ENCODE measurements at regions not wholly inside any gene's neighbourhood (a gene's known extent, or its start where the extent isn't known, plus 50 kb on each side); places are given as distances from the start of the nearest gene placed in this dataset.

DNA sequence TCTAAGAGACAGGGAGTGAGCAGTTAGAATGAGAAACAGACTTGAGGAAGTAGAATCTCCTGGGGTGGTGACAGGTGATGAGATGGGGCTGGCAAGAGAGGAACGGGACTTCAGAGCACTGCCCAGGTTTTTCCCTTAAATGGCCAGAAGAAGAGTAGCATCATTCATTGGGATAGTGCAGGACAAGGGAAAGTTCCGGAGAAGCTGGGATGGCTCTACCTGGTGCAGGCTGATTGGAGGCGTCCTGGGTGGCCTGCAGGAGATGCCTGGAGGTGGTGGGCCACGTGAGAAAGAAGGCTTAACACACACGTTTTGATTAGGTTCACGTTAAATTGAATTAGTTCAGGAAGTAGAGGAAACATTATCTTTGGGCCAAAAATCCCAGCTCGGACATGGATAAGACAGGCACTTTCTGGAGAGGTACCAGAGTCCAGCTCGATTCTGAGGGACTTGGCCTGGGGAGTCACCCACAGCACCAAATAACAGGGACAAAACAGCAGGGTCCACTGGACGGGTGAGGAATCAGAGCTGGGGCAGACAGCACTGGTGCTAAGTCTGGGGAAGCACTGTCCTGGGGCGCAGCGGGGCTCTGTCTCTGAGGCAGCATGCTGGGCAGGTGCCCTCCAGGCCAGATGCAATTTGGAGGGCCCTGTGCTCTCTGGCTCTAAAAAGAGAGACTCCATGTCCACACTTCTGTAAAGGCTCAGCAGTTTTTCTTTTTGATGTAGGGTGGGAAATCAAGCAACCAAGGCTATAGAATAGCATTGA lies 512.3 kb upstream of the RAB6C start:
- no peaks in the 10 kb centered on the region for H3K4me1 ChIP-seq
- Mint-ChIP-seq H3K9me3 (peaks cover 3% of the 10 kb centered on the region), H3K4me1 (peaks cover 5% of the 10 kb centered on the region), H3K36me3 (no peaks in the 10 kb centered on the region), H3K27me3 (ENCODE audit: insufficient read depth, low read depth) (peaks cover 3% of the 10 kb centered on the region), H3K27ac (no peak overlapping the region), H3K4me3 (no peak overlapping the region)
- H4K20me1 ChIP-seq (ENCODE audit: low read depth), result no peaks in the 10 kb centered on the region
- H3K4me2 ChIP-seq, result no peak overlapping the region
- no peak for TF ChIP-seq CTCF (IDR thresholded peaks at IDR 0.05)
- TF ChIP-seq EZH2 (IDR thresholded peaks at IDR 0.05), result no peak
- no peak for TF ChIP-seq EZH2phosphoT487 (IDR thresholded peaks at IDR 0.05)
- H3K4me3 ChIP-seq, result no peak overlapping the region
- H3K36me3 ChIP-seq, result no peaks in the 10 kb centered on the region
- H3K9me3 ChIP-seq (ENCODE audit: low read depth), result no peaks in the 10 kb centered on the region
- H3K27ac ChIP-seq, result no peak overlapping the region
- H2AFZ ChIP-seq (replicated peaks), result no peak overlapping the region
- no peaks in the 10 kb centered on the region for H3F3A ChIP-seq (ENCODE audit: low read depth)
- H3K9ac ChIP-seq, result no peak overlapping the region
- H3K27me3 ChIP-seq, result no peaks in the 10 kb centered on the region
- no peak for DNase-seq (ENCODE audit: low spot score)
- no peaks in the 10 kb centered on the region for H3K79me2 ChIP-seq (ENCODE audit: low read depth)

- Histone ChIP-seq H2AFZ (replicated peaks) (no peak overlapping the region), H3F3A (ENCODE audit: low read depth) (no peaks in the 10 kb centered on the region), H3K4me2 (no peak overlapping the region), H3K4me3 (no peak overlapping the region), H3K36me3 (no peaks in the 10 kb centered on the region), H3K9ac (no peak overlapping the region), H3K4me1 (no peaks in the 10 kb centered on the region), H3K27me3 (no peaks in the 10 kb centered on the region), H4K20me1 (ENCODE audit: low read depth) (no peaks in the 10 kb centered on the region), H3K27ac (no peak overlapping the region), H3K79me2 (ENCODE audit: low read depth) (no peaks in the 10 kb centered on the region), H3K9me3 (ENCODE audit: low read depth) (no peaks in the 10 kb centered on the region)
- no peak for DNase-seq (ENCODE audit: low spot score)
- Mint-ChIP-seq H3K4me3 (no peak overlapping the region), H3K4me1 (peaks cover 5% of the 10 kb centered on the region), H3K27me3 (ENCODE audit: insufficient read depth, low read depth) (peaks cover 3% of the 10 kb centered on the region), H3K36me3 (no peaks in the 10 kb centered on the region), H3K9me3 (peaks cover 3% of the 10 kb centered on the region), H3K27ac (no peak overlapping the region)
- TF ChIP-seq EZH2phosphoT487 (IDR thresholded peaks at IDR 0.05) (no peak), CTCF (IDR thresholded peaks at IDR 0.05) (no peak), EZH2 (IDR thresholded peaks at IDR 0.05) (no peak)
Measured at GRCh38 chr2:129467941-129468340, 511.5 kb upstream of the RAB6C start.

DNA sequence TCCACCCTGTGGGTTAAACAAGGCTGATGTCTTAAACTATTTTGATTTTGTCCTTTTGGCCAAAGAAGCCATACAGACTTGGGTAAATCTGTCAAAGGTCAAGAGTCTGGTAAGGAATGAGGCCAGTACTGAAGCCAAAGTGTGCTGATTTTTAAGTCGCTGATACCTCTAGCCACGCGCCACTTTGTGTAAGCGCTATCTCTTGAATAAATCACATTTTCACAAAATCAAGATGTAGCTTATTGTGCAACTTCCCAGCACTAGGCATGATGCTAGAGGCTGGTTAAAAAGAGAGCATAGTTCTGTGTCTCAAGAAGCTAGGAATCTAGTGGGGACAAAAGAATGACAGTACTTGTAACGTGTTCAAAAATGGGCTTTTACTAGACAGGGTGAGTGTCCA lies 510.6 kb upstream of the RAB6C start:
- Mint-ChIP-seq H3K9me3 (peaks cover 3% of the 10 kb centered on the region), H3K27me3 (ENCODE audit: insufficient read depth, low read depth) (peaks cover 3% of the 10 kb centered on the region), H3K4me1 (peaks cover 5% of the 10 kb centered on the region), H3K4me3 (no peak overlapping the region), H3K27ac (no peak overlapping the region), H3K36me3 (no peaks in the 10 kb centered on the region)
- no peak overlapping the region for H2AFZ ChIP-seq (replicated peaks)
- no peaks in the 10 kb centered on the region for H3K27me3 ChIP-seq
- H3K4me3 ChIP-seq, result no peak overlapping the region
- no peak overlapping the region for H3K27ac ChIP-seq
- no peaks in the 10 kb centered on the region for H3K79me2 ChIP-seq (ENCODE audit: low read depth)
- no peaks in the 10 kb centered on the region for H3K9me3 ChIP-seq (ENCODE audit: low read depth)
- H3F3A ChIP-seq (ENCODE audit: low read depth), result no peaks in the 10 kb centered on the region
- no peak overlapping the region for H3K9ac ChIP-seq
- no peaks in the 10 kb centered on the region for H4K20me1 ChIP-seq (ENCODE audit: low read depth)
- no peak for TF ChIP-seq EZH2 (IDR thresholded peaks at IDR 0.05)
- TF ChIP-seq CTCF (IDR thresholded peaks at IDR 0.05), result no peak
- TF ChIP-seq EZH2phosphoT487 (IDR thresholded peaks at IDR 0.05), result no peak
- no peaks in the 10 kb centered on the region for H3K36me3 ChIP-seq
- no peaks in the 10 kb centered on the region for H3K4me1 ChIP-seq
- H3K4me2 ChIP-seq, result no peak overlapping the region
- DNase-seq (ENCODE audit: low spot score), result no peak

Data from neural progenitor cell (in vitro differentiated cells).